Neural cell (in vitro differentiated cells): ENCODE measurements at regions not wholly inside any gene's neighbourhood (a gene's known extent, or its start where the extent isn't known, plus 50 kb on each side); places are given as distances from the start of the nearest gene placed in this dataset.

Experiments
- H2AFZ ChIP-seq: fragments of 200-600, 300-800 bp; sonication (generic), shearing (Covaris generic); 2 replicates; pipeline ENCODE4 v1.6.0; 2014; ENCODE audit warnings: low read depth, mild to moderate bottlenecking, antibody characterized with exemption, low read length, moderate library complexity
- H3F3A ChIP-seq: fragments of 200-600 bp; shearing (Covaris generic); 2 replicates; pipeline ENCODE4 v1.6.1; 2016; ENCODE audit warnings: mild to moderate bottlenecking, moderate library complexity, mixed read lengths, antibody characterized with exemption, low read length; ENCODE audit not compliant: insufficient read depth, poor library complexity, severe bottlenecking
- H3K27ac ChIP-seq: fragments of 200-600, 300-800 bp; sonication (generic), shearing (Covaris generic); 2 replicates; pipeline ENCODE4 v1.5.1; 2014; ENCODE audit warnings: mild to moderate bottlenecking, low read length, moderate library complexity
- H3K27me3 ChIP-seq: fragments of 300-800, 200-600 bp; sonication (generic), shearing (Covaris generic); 2 replicates; pipeline ENCODE4 v1.6.0; 2014; ENCODE audit warnings: mild to moderate bottlenecking, low read depth, low read length, moderate library complexity; ENCODE audit not compliant: insufficient read depth
- H3K36me3 ChIP-seq: fragments of 300-800, 200-600 bp; sonication (generic), shearing (Covaris generic); 2 replicates; pipeline ENCODE4 v1.5.1; 2014; ENCODE audit warnings: mild to moderate bottlenecking, antibody characterized with exemption, low read length, moderate library complexity; ENCODE audit not compliant: insufficient read depth
- H3K4me2 ChIP-seq: fragments of 300-800, 200-600 bp; sonication (generic), shearing (Covaris generic); 2 replicates; pipeline ENCODE4 v1.6.0; 2014; ENCODE audit warnings: mild to moderate bottlenecking, low read length
- H3K4me3 ChIP-seq: fragments of 300-800, 200-600 bp; sonication (generic), shearing (Covaris generic); 2 replicates; pipeline ENCODE4 v1.5.1; 2014; ENCODE audit warnings: mild to moderate bottlenecking, low read length, moderate library complexity
- H3K79me2 ChIP-seq: fragments of 200-600 bp; shearing (Covaris generic); replicated peaks from 2 replicates; pipeline ENCODE4 v1.6.0; 2014; ENCODE audit warnings: mild to moderate bottlenecking, low read length, moderate library complexity; ENCODE audit not compliant: insufficient read depth
- H3K9ac ChIP-seq: fragments of 300-800, 200-600 bp; sonication (generic), shearing (Covaris generic); 2 replicates; pipeline ENCODE4 v1.6.1; 2016; ENCODE audit warnings: mild to moderate bottlenecking, low read length, mixed read lengths
- H3K9me2 ChIP-seq: fragments of 200-600 bp; shearing (Covaris generic); 2 replicates; pipeline ENCODE4 v1.6.1; 2016; ENCODE audit warnings: mild to moderate bottlenecking, low read length, mixed read lengths; ENCODE audit not compliant: insufficient read depth
- H3K9me3 ChIP-seq: fragments of 200-600, 300-800 bp; sonication (generic), shearing (Covaris generic); 2 replicates; pipeline ENCODE4 v1.6.1; 2016; ENCODE audit warnings: mild to moderate bottlenecking, mixed run types, low read length, moderate library complexity, mixed read lengths
- H4K20me1 ChIP-seq: fragments of 200-600 bp; shearing (Covaris generic); 2 replicates; pipeline ENCODE4 v1.6.1; 2016; ENCODE audit warnings: mild to moderate bottlenecking, mixed run types; ENCODE audit not compliant: insufficient read depth
- CTCF ChIP-seq: fragments of 450-650 bp; IDR thresholded peaks from 2 replicates; pipeline ENCODE4 v1.5.1; 2014; ENCODE audit warnings: antibody characterized with exemption, mild to moderate bottlenecking, moderate library complexity; ENCODE audit not compliant: poor library complexity, severe bottlenecking
- EP300 ChIP-seq: fragments of 450-650 bp; conservative IDR thresholded peaks from 2 replicates; pipeline ENCODE4 v1.6.1; 2014; ENCODE audit warnings: antibody characterized with exemption, mild to moderate bottlenecking, moderate library complexity; ENCODE audit not compliant: poor library complexity, severe bottlenecking
- EZH2 ChIP-seq: fragments of 200-600, 300-800 bp; shearing (Covaris generic), sonication (generic); IDR thresholded peaks from 2 replicates; pipeline ENCODE4 v1.6.1; 2014; ENCODE audit warnings: antibody characterized with exemption, low read length, borderline replicate concordance, mild to moderate bottlenecking; ENCODE audit not compliant: insufficient read depth, poor library complexity, severe bottlenecking
- MXI1 ChIP-seq: fragments of 450-650 bp; conservative IDR thresholded peaks from 2 replicates; pipeline ENCODE4 v1.6.1; 2014; ENCODE audit warnings: antibody characterized with exemption, mild to moderate bottlenecking; ENCODE audit not compliant: poor library complexity, severe bottlenecking
- POLR2AphosphoS5 ChIP-seq: IDR thresholded peaks from 2 replicates; pipeline ENCODE4 v1.6.1; 2012
- RAD21 ChIP-seq: fragments of 450-650 bp; conservative IDR thresholded peaks from 2 replicates; pipeline ENCODE4 v1.6.1; 2014; ENCODE audit warnings: antibody characterized with exemption, mild to moderate bottlenecking, moderate library complexity
- REST ChIP-seq: IDR thresholded peaks from 2 replicates; pipeline ENCODE4 v1.6.1; 2012; ENCODE audit warnings: borderline replicate concordance
- SMC3 ChIP-seq: fragments of 450-650 bp; conservative IDR thresholded peaks from 2 replicates; pipeline ENCODE4 v1.6.1; 2014; ENCODE audit warnings: antibody characterized with exemption, mild to moderate bottlenecking, moderate library complexity; ENCODE audit not compliant: poor library complexity
- TAF1 ChIP-seq: IDR thresholded peaks from 2 replicates; pipeline ENCODE4 v1.6.1; 2012; ENCODE audit warnings: low read depth

GRCh38 chr13:84927442-84928169 lies 871.6 kb downstream of the SLITRK6 start:
- Histone ChIP-seq H3K9me2 (no peaks in the 10 kb centered on the region), H3K4me2 (no peak overlapping the region), H3K36me3 (no peaks in the 10 kb centered on the region), H3K27ac (no peak overlapping the region), H3K27me3 (no peaks in the 10 kb centered on the region), H3K9me3 (no peaks in the 10 kb centered on the region), H3K79me2 (no peaks in the 10 kb centered on the region), H3K9ac (no peak overlapping the region), H3F3A (peaks cover 5% of the 10 kb centered on the region), H4K20me1 (no peaks in the 10 kb centered on the region), H2AFZ (no peak overlapping the region), H3K4me3 (no peak overlapping the region)
- no peak for TF ChIP-seq POLR2AphosphoS5
- no peak for TF ChIP-seq RAD21
- TF ChIP-seq EP300 = no peak
- no peak for TF ChIP-seq CTCF
- TF ChIP-seq TAF1 = no peak
- TF ChIP-seq SMC3 = no peak
- no peak for TF ChIP-seq REST
- TF ChIP-seq MXI1 = no peak
- TF ChIP-seq EZH2 = no peak

- H3K36me3 ChIP-seq = no peaks in the 10 kb centered on the region
- no peak for TF ChIP-seq CTCF
- TF ChIP-seq SMC3 = no peak
- no peak for TF ChIP-seq EZH2
- no peak for TF ChIP-seq MXI1
- no peak for TF ChIP-seq POLR2AphosphoS5
- no peak for TF ChIP-seq TAF1
- no peak for TF ChIP-seq REST
- TF ChIP-seq RAD21 = no peak
- no peak for TF ChIP-seq EP300
- no peak overlapping the region for H3K4me2 ChIP-seq
Measured at GRCh38 chr13:84925443-84925842, 873.8 kb downstream of the SLITRK6 start.

More at GRCh38 chr13:84925443-84925842, 873.8 kb downstream of the SLITRK6 start:
- H3K9me3 ChIP-seq = no peaks in the 10 kb centered on the region
- H3K9me2 ChIP-seq = no peaks in the 10 kb centered on the region
- peaks cover 5% of the 10 kb centered on the region for H3F3A ChIP-seq
- no peak overlapping the region for H3K4me3 ChIP-seq
- no peaks in the 10 kb centered on the region for H3K79me2 ChIP-seq
- no peak overlapping the region for H2AFZ ChIP-seq
- H3K27ac ChIP-seq = no peak overlapping the region
- no peaks in the 10 kb centered on the region for H3K27me3 ChIP-seq
- no peaks in the 10 kb centered on the region for H4K20me1 ChIP-seq
- H3K9ac ChIP-seq = no peak overlapping the region
